ENCODE measurements at regions not wholly inside any gene's neighbourhood (a gene's known extent, or its start where the extent isn't known, plus 50 kb on each side); places are given as distances from the start of the nearest gene placed in this dataset.

GRCh38 chr7:347001-347590 lies 57.1 kb downstream of the FOXL3 start:
- no peaks in the 10 kb centered on the region for H3K36me3 Mint-ChIP-seq (ENCODE audit: insufficient read depth, unreplicated experiment)
- no peaks in the 10 kb centered on the region for H3K27me3 Mint-ChIP-seq (ENCODE audit: insufficient read depth, unreplicated experiment)
- H3K4me3 Mint-ChIP-seq (ENCODE audit: unreplicated experiment): no peak overlapping the region
- ChIA-PET CTCF (interaction anchor here (1.0 kb wide), 1 partner anchor 25 kb away, joined by 3 read pairs; no protein-coding TSS in a partner anchor), POLR2A (no interaction called here)
- DNase-seq (ENCODE audit: unreplicated experiment): no peak
- H3K4me1 Mint-ChIP-seq (ENCODE audit: insufficient read depth, unreplicated experiment): no peaks in the 10 kb centered on the region
- no peaks in the 10 kb centered on the region for H3K9me3 Mint-ChIP-seq (ENCODE audit: unreplicated experiment)
- TF ChIP-seq CTCF (IDR thresholded peaks at IDR 0.05; ENCODE audit: unreplicated experiment): no peak
- no peak overlapping the region for H3K27ac Mint-ChIP-seq (ENCODE audit: low read depth, unreplicated experiment)
- intact Hi-C loops (cut with micrococcal nuclease): no loop called here
- BruUV-seq (replicated peaks): no TSS peak

GRCh38 chr7:347644-348479 lies 57.9 kb downstream of the FOXL3 start:
- ChIA-PET POLR2A (no interaction called here), CTCF (interaction anchor here (1.0 kb wide), 1 partner anchor 26 kb away, joined by 3 read pairs; no protein-coding TSS in a partner anchor)
- no peak for DNase-seq (ENCODE audit: unreplicated experiment)
- no TSS peak for BruUV-seq (replicated peaks)
- TF ChIP-seq CTCF (IDR thresholded peaks at IDR 0.05; ENCODE audit: unreplicated experiment): no peak
- H3K27ac Mint-ChIP-seq (ENCODE audit: low read depth, unreplicated experiment): no peak overlapping the region
- no peaks in the 10 kb centered on the region for H3K9me3 Mint-ChIP-seq (ENCODE audit: unreplicated experiment)
- H3K36me3 Mint-ChIP-seq (ENCODE audit: insufficient read depth, unreplicated experiment): no peaks in the 10 kb centered on the region
- no peaks in the 10 kb centered on the region for H3K27me3 Mint-ChIP-seq (ENCODE audit: insufficient read depth, unreplicated experiment)
- H3K4me3 Mint-ChIP-seq (ENCODE audit: unreplicated experiment): no peak overlapping the region
- intact Hi-C loops (cut with micrococcal nuclease): no loop called here
- no peaks in the 10 kb centered on the region for H3K4me1 Mint-ChIP-seq (ENCODE audit: insufficient read depth, unreplicated experiment)

- Mint-ChIP-seq H3K9me3 (ENCODE audit: unreplicated experiment) (no peaks in the 10 kb centered on the region), H3K4me3 (ENCODE audit: unreplicated experiment) (no peak overlapping the region), H3K27ac (ENCODE audit: low read depth, unreplicated experiment) (no peak overlapping the region), H3K36me3 (ENCODE audit: insufficient read depth, unreplicated experiment) (no peaks in the 10 kb centered on the region), H3K27me3 (ENCODE audit: insufficient read depth, unreplicated experiment) (no peaks in the 10 kb centered on the region), H3K4me1 (ENCODE audit: insufficient read depth, unreplicated experiment) (no peaks in the 10 kb centered on the region)
- CTCF ChIA-PET: no interaction called here
- no peak for DNase-seq (ENCODE audit: unreplicated experiment)
- POLR2A ChIA-PET: no interaction called here
- intact Hi-C loops (cut with micrococcal nuclease): no loop called here
- TF ChIP-seq CTCF (IDR thresholded peaks at IDR 0.05; ENCODE audit: unreplicated experiment): no peak
- BruUV-seq (replicated peaks): no TSS peak
Observed at GRCh38 chr7:348480-348844, 58.5 kb downstream of the FOXL3 start.

- H3K4me3 Mint-ChIP-seq (ENCODE audit: unreplicated experiment): no peak overlapping the region
- BruUV-seq (replicated peaks): no TSS peak
- H3K9me3 Mint-ChIP-seq (ENCODE audit: unreplicated experiment): no peaks in the 10 kb centered on the region
- DNase-seq (ENCODE audit: unreplicated experiment): no peak
- no peaks in the 10 kb centered on the region for H3K36me3 Mint-ChIP-seq (ENCODE audit: insufficient read depth, unreplicated experiment)
- H3K27ac Mint-ChIP-seq (ENCODE audit: low read depth, unreplicated experiment): no peak overlapping the region
- H3K4me1 Mint-ChIP-seq (ENCODE audit: insufficient read depth, unreplicated experiment): no peaks in the 10 kb centered on the region
- POLR2A ChIA-PET: no interaction called here
- H3K27me3 Mint-ChIP-seq (ENCODE audit: insufficient read depth, unreplicated experiment): no peaks in the 10 kb centered on the region
- TF ChIP-seq CTCF (IDR thresholded peaks at IDR 0.05; ENCODE audit: unreplicated experiment): no peak
- intact Hi-C loops (cut with micrococcal nuclease): no loop called here
- CTCF ChIA-PET: interaction anchor here (0.8 kb wide), 1 partner anchor 89 kb away, joined by 3 read pairs; no protein-coding TSS in a partner anchor
Observed at GRCh38 chr7:348962-349743, 59.2 kb downstream of the FOXL3 start.
